Neural cell (in vitro differentiated cells): ENCODE measurements at regions not wholly inside any gene's neighbourhood (a gene's known extent, or its start where the extent isn't known, plus 50 kb on each side); places are given as distances from the start of the nearest gene placed in this dataset.

Experiments
- CTCF ChIP-seq: fragments of 450-650 bp; IDR thresholded peaks from 2 replicates; pipeline ENCODE4 v1.5.1; 2014; ENCODE audit warnings: antibody characterized with exemption, mild to moderate bottlenecking, moderate library complexity; ENCODE audit not compliant: poor library complexity, severe bottlenecking
- EP300 ChIP-seq: fragments of 450-650 bp; conservative IDR thresholded peaks from 2 replicates; pipeline ENCODE4 v1.6.1; 2014; ENCODE audit warnings: antibody characterized with exemption, mild to moderate bottlenecking, moderate library complexity; ENCODE audit not compliant: poor library complexity, severe bottlenecking
- EZH2 ChIP-seq: fragments of 200-600, 300-800 bp; shearing (Covaris generic), sonication (generic); IDR thresholded peaks from 2 replicates; pipeline ENCODE4 v1.6.1; 2014; ENCODE audit warnings: antibody characterized with exemption, low read length, borderline replicate concordance, mild to moderate bottlenecking; ENCODE audit not compliant: insufficient read depth, poor library complexity, severe bottlenecking
- POLR2AphosphoS5 ChIP-seq: IDR thresholded peaks from 2 replicates; pipeline ENCODE4 v1.6.1; 2012
- REST ChIP-seq: IDR thresholded peaks from 2 replicates; pipeline ENCODE4 v1.6.1; 2012; ENCODE audit warnings: borderline replicate concordance
- SMC3 ChIP-seq: fragments of 450-650 bp; conservative IDR thresholded peaks from 2 replicates; pipeline ENCODE4 v1.6.1; 2014; ENCODE audit warnings: antibody characterized with exemption, mild to moderate bottlenecking, moderate library complexity; ENCODE audit not compliant: poor library complexity

- no peak for TF ChIP-seq POLR2AphosphoS5
- TF ChIP-seq CTCF = no peak
- TF ChIP-seq SMC3 = no peak
- no peak for TF ChIP-seq EZH2
- no peak for TF ChIP-seq REST
- no peak for TF ChIP-seq EP300
Observed at GRCh38 chr7:16299853-16300252, 121.5 kb downstream of the CRPPA start.
